ENCODE measurements at regions not wholly inside any gene's neighbourhood (a gene's known extent, or its start where the extent isn't known, plus 50 kb on each side); places are given as distances from the start of the nearest gene placed in this dataset.

DNA sequence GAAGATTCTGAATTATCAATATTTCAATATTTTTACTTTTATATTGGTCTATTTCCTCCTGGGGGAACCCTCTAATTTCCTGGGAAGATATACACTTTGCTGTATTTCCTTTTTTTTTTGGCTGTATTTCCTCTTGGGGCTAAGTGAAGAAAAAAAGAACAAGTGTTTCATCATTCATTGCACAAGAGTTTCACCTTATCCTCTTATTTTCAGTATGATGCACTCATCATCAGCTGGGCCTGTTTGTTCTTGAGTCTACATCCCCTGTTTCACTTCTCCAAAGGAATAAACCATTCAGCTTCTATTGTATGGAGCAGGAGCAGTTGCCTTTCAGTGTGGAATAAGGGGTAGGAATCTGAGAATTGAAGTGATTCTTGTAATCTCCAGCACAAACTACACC lies 210.8 kb downstream of the FAM170A start:
- DNase-seq (ENCODE audit: low read depth in 2 of 2) = no peak

GRCh38 chr5:119852140-119852539 lies 222.8 kb downstream of the FAM170A start:
- H3K4me3 ChIP-seq (replicated peaks in 1 of 2; ENCODE audit: low read depth in 2 of 2, low read length in 2 of 2) = no peak overlapping the region
- TF ChIP-seq, protein P1, sequence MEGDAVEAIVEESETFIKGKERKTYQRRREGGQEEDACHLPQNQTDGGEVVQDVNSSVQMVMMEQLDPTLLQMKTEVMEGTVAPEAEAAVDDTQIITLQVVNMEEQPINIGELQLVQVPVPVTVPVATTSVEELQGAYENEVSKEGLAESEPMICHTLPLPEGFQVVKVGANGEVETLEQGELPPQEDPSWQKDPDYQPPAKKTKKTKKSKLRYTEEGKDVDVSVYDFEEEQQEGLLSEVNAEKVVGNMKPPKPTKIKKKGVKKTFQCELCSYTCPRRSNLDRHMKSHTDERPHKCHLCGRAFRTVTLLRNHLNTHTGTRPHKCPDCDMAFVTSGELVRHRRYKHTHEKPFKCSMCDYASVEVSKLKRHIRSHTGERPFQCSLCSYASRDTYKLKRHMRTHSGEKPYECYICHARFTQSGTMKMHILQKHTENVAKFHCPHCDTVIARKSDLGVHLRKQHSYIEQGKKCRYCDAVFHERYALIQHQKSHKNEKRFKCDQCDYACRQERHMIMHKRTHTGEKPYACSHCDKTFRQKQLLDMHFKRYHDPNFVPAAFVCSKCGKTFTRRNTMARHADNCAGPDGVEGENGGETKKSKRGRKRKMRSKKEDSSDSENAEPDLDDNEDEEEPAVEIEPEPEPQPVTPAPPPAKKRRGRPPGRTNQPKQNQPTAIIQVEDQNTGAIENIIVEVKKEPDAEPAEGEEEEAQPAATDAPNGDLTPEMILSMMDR (IDR thresholded peaks at IDR 0.05; ENCODE audit: low read depth, low read length) = no peak
- no peak for DNase-seq (ENCODE audit: low read depth in 2 of 2)

More for the DNA sequence above, 210.8 kb downstream of the FAM170A start:
- H3K4me3 ChIP-seq (replicated peaks in 1 of 2; ENCODE audit: low read depth in 2 of 2, low read length in 2 of 2) = no peak overlapping the region
- TF ChIP-seq, protein P1 (IDR thresholded peaks at IDR 0.05; ENCODE audit: low read depth, low read length) = no peak

DNA sequence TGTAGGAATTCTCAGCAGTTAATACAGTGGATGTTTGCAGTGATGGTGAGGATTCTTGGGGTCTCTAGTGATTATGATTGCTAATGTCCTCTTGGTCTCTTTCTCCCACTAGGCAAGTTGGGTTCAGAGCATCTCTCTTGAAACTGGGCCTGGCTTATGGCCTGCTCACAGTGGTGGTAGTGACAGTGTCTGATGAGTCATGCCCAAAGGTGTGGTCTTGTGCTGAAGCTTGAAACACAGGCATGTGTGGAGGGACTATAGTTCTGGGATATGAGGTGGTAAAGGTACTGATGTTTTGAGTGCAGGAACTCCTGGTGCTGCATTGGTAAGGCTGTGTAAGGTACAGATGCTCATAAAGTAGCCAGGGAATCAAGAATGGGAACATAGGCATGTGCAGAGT lies 231.1 kb downstream of the FAM170A start:
- DNase-seq (ENCODE audit: low read depth in 2 of 2) = no peak
- no peak overlapping the region for H3K4me3 ChIP-seq (replicated peaks in 1 of 2; ENCODE audit: low read depth in 2 of 2, low read length in 2 of 2)
- TF ChIP-seq, protein P1 (IDR thresholded peaks at IDR 0.05; ENCODE audit: low read depth, low read length) = no peak

DNA sequence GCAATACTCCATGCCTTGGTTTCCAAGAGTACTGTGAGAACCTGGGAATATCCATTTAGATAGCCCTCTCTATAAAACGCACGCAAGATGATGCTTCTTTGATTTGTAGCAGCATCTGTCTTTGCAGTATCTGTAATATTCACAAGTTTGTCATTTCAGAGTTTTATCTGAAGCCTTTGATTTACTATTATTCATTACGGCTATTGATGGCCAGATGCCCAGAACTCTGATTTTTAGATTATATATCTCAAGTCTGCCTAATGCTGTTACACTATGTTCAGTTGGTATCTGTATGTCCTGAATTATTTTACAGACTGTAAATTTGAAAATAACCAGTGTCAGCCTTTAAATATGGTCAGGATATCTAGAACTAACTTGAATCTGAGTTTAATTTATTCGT lies 233.3 kb downstream of the FAM170A start:
- DNase-seq (ENCODE audit: low read depth in 2 of 2) = no peak
- TF ChIP-seq, protein P1 (IDR thresholded peaks at IDR 0.05; ENCODE audit: low read depth, low read length) = no peak
- no peak overlapping the region for H3K4me3 ChIP-seq (replicated peaks in 1 of 2; ENCODE audit: low read depth in 2 of 2, low read length in 2 of 2)

DNA sequence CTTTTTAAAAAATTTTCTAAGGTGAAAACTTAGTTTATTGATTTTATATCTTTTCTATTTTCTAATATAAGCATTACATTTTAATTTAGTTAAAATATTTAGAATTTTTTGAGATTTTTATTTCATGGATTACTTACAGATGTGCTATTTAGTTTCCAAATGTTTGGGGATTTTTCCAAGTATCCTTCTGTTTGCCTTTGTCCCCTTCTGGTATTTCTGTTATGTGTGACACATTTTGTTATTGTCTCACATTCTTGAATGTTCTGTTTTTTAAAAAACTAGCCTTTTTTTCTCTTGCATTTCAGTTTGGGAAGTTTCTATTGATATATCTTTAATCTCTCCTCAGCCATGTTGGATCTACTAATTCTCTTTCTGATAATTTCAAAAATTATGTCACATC lies 234.9 kb downstream of the FAM170A start:
- DNase-seq (ENCODE audit: low read depth in 2 of 2) = no peak
- no peak overlapping the region for H3K4me3 ChIP-seq (replicated peaks in 1 of 2; ENCODE audit: low read depth in 2 of 2, low read length in 2 of 2)
- TF ChIP-seq, protein P1 (IDR thresholded peaks at IDR 0.05; ENCODE audit: low read depth, low read length) = no peak

GRCh38 chr5:119873611-119874010 lies 244.3 kb downstream of the FAM170A start:
- TF ChIP-seq, protein P1 (IDR thresholded peaks at IDR 0.05; ENCODE audit: low read depth, low read length) = no peak
- DNase-seq (ENCODE audit: low read depth in 2 of 2) = no peak
- no peak overlapping the region for H3K4me3 ChIP-seq (replicated peaks in 1 of 2; ENCODE audit: low read depth in 2 of 2, low read length in 2 of 2)

GRCh38 chr5:119876522-119876921 lies 247.2 kb downstream of the FAM170A start:
- DNase-seq (ENCODE audit: low read depth in 2 of 2) = no peak
- no peak overlapping the region for H3K4me3 ChIP-seq (replicated peaks in 1 of 2; ENCODE audit: low read depth in 2 of 2, low read length in 2 of 2)
- TF ChIP-seq, protein P1 (IDR thresholded peaks at IDR 0.05; ENCODE audit: low read depth, low read length) = no peak

All from cardiac fibroblast (primary cell).